OCI-M2 (cell line): ENCODE measurements at regions not wholly inside any gene's neighbourhood (a gene's known extent, or its start where the extent isn't known, plus 50 kb on each side); places are given as distances from the start of the nearest gene placed in this dataset.
"Not testable (repeated sequence)": the region's sequence is repeated elsewhere in the genome, so short reads cannot be mapped to it uniquely, and the experiment has no call there.

Experiments used
- DNase-seq: peaks from one replicate; lab custom pipeline; 2025; ENCODE audit not compliant: unreplicated experiment; lab: John Stamatoyannopoulos, UW

DNA sequence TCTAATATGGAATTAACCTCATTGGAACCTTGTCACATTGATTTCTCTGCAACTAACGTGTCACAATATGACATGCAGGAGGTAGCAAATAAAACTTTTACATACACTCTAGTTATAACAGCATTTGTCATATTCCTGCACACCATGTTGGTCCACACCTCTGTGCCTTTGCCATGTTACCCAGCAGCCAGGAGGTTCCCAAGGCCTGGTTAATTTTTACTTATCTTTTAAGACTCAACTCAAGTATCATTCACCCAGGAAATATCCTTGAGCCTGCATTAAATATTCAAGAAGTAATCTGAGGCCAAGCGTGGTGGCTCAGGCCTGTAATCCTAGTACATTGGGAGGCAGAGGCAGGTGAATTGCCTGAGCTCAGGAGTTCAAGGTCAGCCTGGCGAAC is 447.2 kb upstream of the NR5A2 start:
- no peak for DNase-seq

DNA sequence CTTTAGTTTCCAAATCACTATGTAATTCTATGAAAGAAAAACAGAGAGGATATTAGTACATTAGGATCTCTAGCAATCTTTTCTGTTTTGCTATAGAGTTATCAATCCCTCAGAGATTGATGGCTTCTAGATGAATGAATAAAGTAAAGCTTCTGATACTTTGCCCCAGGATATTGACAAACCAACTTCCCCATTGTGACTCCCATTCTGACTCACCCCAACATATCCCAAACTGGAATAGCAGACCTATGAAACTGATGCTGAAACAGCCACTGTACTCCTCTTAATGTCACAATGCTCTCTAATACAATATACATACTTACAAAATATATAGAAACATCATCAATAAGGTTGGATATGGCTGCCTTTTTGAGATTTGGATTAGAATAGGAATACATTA is 442.1 kb upstream of the NR5A2 start:
- no peak for DNase-seq

DNA sequence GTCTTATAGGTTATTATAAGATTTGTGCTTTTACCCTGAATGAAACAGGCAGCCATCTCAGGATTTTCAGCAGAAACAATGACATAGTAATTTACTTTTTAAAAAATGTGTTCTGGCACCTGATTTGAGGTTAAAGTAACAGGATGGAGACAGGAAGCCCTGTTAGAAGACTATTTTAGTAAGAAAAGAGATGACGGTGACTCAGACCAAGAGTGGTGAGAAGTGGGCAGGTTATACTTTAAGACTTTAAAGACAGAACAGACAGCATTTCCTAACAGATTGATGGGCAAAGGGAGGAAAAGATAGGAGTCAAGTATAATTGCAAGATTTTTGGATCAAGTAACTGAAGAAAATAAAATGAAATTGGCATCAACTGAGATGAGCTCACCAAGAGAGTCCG is 436.8 kb upstream of the NR5A2 start:
- DNase-seq: no peak

DNA sequence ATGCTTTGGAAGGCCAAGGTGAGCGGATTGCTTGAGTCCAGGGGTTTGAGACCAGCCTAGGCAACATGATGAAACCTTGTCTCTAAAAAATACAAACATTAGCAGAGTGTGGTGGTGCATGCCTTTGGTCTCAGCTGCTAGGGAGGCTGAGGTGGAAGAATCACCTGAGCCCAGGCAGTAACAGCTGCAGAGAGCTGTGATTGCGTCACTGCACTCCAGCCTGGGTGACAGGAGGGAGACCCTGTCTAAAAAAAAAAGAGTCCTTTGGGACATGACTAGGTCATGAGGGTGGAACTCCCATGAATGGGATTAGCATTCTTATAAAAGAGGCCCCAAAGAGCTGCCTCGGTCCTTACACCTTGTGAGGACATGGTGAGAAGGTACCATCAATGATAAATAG is 436.0 kb upstream of the NR5A2 start:
- no peak for DNase-seq

DNA sequence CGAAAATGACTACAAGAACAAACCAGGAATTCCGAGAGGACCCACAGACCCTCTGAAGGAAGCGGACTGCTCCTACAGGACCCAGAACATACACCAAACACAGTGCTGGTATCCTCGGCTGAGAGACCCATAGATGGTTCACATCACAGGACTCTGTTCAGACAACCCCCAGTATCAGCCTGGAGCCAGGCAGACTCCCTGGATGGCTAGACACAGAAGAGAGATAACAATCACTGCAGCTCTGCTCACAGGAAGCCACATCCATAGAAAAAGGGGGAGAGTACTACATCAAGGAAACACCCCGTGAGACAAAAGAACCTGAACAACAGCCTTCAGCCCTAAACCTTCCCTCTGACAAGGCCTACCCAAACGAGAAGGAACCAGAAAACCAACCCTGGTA is 434.0 kb upstream of the NR5A2 start:
- no peak for DNase-seq

DNA sequence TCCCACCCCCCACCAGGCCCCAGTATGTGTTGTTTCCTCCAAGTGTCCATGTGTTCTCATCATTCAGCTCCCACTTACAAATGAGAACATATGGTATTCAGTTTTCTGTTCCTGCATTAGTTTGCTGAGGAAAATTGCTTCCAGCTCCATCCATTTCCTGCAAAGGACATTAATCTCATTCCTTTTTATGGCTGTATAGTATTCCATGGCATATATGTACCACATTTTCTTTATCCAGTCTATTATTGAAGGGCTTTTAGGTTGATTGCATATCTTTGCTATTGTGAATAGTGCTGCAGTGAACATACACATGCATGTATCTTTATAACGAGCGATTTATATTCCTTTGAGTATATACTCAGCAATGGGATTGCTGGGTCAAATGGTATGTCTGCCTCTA is 431.1 kb upstream of the NR5A2 start:
- DNase-seq: not testable (repeated sequence)

DNA sequence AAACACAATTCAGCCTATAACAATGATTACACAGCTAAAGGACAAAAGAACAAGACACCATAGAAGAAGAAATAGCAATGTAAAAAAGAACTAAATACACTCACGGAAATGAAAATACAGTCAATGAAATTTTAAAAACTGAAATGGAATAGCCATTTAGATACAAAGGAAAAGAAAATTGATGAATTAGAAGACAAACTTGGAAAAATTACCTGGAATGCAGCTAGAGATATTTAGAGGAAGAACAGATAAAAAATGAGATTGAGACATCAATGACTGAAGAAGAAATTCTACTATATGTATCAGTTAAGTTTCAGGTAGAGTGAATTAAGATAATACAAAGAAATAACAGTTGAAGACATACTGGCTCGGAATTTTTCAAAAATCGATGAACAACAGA is 430.4 kb upstream of the NR5A2 start:
- DNase-seq: no peak

DNA sequence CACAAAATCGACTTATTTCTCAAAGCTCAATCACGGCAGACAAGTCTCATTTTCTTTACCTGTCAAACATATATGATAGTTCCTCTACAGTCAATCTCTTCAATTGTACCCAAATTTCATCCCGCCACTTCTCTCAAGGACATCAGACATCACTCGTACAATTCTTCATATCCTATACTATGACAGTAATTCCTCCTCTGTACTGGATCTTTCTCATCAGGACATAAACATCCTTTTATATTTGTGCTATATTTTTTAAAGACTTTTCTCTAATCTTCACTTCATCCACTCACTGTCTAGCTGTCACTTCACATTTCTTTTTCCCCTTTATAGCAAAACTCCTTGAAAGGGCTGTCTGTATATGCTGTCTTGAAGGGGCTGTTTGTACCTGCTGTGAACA is 419.1 kb upstream of the NR5A2 start:
- no peak for DNase-seq

DNA sequence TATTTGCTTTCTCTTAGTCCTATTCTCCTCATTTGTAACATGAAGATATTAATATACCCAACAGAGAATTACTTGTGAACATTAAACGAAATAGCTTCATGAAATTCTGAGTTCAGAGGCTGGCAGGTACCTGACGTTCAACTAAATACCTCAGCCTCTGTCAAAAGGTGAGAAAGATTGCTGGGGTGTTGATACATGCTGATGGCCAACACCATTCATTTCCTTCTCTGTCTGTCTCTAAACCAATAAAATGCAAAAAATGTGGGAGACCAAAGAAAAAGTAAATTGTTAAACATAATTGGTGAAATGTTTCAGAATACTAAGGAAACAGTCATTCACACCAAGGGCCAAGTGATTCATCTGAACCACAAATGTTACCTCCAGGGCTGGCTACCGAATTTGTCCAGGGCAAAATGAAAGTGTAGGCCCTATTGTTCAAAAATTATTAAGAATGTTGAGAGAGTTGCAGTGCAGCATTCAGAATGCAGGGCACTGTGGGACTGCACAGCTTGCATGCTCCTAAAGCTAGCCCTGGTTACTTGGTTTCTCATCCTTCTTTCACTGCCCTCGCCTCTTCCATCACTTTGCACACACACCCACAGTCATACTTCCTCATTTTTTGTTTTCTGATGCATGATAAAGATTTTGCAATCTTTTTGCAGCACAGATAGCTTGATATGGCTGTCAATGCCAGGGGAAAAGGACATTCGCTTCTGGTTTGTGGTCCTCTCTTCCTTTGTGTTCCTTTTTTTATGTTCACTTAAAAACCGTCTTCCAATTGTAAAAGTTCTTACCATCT is 414.3 kb upstream of the NR5A2 start:
- DNase-seq: no peak

DNA sequence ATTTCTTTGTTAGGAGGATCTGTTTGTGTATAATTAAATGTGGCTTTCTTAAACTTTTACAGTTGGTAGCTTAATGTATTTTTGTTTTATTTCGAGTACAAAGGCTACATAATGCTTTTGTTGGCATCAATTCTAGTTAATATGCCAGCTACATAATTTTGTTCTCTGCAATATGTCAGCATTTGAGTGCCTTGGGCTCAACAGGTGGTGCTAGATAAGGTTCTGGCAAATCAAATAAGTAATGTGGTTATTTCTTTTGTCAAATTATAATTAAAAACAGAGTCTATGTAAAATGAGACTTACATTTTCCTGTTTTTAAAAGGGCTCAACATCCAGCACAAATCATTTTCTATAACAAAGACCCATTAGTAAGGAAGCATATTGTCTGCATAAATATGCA is 410.6 kb upstream of the NR5A2 start:
- no peak for DNase-seq

DNA sequence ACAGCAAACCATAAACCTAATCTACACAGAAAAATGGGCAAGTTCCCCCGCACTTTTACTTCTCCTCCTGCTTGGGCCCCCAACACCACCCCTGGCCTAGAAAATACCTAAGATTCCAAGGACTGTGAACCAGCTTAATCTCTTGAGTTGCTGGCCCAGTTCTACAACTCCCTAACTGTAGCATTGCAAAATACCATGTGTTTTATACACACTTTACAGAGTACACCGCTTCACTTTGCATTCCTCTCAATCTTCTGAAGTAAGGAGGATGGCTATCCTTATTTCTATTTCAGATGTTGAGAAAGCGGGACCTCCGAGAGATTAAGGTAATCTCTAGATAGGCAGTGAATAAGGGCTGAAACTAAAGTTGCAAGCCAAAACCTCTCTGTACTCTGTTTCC is 408.3 kb upstream of the NR5A2 start:
- no peak for DNase-seq

DNA sequence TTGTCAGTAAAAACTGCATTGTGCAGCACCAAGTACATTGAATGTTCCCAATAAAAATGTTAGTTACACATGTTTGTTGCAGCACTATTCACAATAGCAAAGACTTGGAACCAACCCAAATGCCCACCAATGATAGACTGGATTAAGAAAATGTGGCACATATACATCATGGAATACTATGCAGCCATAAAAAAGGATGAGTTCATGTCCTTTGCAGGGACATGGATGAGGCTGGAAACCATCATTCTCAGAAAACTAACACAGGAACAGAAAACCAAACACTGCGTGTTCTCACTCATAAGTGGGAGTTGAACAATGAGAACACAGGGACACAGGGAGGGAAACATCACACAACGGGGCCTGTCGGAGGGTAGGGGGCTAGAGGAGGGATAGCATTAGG is 401.3 kb upstream of the NR5A2 start:
- not testable (repeated sequence) for DNase-seq

DNA sequence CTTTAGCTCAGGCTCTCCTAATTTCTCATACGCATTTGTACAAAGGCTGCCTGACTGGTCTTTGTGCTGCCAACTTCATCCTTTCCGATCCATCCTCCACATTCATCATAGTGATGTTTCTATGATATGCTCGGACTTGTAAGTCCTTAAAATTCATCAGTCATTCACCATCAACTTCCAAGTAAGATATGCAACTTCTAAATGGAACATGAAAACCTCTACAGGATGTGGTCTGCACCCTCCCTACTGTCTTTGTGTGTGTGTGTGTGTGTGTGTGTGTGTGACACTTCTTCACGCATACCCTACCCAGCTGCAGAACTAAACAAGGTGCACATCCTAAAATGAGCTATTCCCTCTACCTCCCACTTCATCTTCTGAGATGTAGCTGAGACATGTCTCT is 397.9 kb upstream of the NR5A2 start:
- DNase-seq: no peak

DNA sequence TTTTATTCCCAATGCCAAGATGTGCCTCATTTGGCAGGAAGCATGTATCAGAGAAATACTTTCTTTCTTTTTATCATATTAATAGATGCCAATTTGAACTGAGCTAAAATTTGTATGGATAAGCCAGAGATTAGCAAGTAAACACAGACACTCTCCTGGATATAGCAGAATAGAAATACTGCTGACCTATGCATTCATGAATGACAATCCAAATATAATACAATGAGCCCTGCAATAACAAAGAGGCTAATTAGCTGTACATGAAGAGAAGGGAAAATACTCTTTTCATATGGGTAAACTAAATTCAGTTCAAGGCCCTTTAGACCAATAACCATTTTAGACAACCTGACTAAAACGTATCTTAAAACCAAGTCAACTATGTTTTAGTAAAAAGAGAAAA is 388.1 kb upstream of the NR5A2 start:
- DNase-seq: no peak

DNA sequence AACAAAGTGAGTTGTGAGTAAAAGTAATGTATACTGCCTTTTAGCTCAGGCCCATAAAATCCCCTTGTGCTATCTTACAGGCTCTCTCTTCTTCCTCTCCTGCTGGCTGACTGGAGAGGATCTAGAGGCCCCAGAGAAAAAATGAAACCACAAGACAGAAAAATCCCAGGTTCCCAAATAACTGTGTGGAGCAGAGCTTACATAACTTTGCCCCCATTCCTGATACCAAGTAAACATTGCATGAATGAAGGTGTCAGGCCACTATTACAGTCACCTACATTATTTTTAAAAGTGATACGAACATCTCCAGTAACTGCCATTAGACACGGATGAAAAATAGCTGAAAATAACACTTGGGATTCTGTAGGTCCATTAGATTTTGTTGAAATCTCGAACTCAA is 386.0 kb upstream of the NR5A2 start:
- no peak for DNase-seq

DNA sequence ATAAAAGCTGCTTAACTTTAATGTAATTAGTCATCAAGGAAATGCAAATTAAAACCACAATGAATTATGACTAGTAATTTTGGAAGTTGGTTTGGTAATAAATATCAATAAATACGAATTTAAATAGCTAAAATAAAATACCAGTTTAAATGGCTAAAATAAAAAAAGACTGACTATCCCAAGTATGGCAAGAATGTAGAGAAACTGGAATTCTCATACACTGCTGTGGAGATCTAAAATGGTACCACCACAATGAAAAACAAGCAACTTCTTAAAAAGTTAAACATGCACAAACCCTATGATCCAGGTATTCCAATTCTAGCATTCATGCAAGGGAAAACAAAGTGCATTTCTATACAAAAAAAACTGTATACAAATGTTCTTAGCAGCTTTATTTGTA is 382.6 kb upstream of the NR5A2 start:
- no peak for DNase-seq

DNA sequence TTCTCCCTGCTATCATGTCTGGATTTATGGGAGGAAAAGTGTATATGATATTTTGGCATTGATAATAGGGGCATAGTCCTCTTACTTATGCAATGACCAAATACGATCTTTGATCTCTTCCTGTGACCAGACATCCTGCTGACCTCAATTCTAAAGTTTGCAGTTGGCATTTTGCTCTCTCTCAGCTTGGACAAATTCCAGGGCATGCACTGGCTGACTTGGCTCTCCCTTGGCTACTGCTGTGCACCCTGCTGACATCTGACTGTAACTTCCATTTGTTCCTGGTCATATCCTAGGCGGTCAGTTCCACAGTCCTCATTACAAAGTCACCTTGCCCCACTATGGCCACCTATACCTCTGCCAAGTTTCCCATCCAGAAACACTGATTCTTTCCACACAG is 380.7 kb upstream of the NR5A2 start:
- DNase-seq: no peak

DNA sequence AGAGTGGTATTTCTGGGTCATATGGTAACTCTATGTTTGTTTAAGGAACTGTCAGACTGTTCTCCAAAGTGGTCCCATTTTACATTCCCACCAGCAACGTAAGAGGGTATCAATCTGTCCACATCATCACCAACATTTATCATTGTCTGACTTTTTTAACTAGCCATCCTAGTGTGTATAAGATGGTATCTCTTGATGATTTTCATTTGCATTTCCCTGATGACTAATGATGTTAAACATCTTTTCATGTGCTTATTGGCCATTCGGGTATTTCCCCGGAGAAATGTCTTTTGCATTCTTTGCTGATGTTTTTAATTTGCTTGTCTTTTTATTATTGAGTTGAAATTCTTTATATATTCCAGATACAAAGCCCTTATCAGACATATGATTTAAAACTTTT is 370.1 kb upstream of the NR5A2 start:
- no peak for DNase-seq

DNA sequence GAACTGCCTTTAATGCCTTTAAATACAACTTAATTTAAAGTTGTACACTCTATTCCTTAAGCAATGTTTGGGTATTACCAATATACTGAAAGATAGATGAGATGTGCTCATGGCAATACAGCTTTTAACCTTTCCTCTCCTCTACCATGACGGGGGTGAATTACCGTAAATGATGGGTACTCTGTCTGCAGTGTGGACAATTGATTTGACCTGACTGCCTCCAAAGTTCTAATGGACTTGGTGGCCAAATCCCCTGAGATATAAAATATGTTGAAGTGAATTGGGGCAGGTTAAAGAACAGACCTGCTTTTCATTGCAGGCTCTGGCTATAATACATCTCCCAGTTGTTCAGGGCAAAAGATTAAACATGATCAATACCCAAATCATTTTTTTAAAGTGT is 367.4 kb upstream of the NR5A2 start:
- no peak for DNase-seq

DNA sequence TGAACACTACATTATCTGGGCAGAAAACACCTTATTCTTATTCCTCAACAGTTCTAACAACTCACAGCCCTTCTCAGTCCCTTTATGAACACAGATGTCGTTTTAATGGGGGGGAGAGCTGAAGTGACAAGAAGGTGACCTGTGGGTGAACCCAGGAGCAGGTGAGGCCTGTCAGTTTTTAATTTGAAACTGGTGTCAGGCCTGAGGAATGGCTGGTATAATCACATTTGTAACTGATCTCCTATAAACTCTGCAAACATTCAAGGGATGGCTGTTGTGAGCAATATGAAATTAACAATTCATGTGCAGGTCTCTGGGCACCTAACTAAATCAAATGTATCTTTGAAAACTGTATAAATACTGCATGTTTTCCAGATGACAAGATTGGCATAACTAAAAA is 362.1 kb upstream of the NR5A2 start:
- DNase-seq: no peak

DNA sequence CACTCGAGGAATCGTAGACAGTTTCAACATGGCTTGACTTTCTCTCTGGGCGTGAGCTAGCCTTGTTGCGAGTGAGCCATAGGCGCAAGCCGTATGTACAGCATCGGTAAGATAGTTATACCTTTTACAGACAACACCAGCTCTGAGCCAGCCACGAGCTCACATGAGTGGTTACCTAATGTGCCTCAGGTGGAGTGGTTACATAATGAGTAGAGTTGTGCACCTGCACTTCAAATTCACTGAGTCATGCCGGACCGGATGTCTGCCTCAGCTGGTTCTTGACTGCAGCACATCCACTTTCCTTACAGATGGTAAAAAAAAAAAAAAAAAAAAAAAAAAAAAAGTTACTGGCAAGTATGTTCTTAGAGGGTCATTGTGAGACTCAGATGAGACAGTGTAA is 360.4 kb upstream of the NR5A2 start:
- no peak for DNase-seq

DNA sequence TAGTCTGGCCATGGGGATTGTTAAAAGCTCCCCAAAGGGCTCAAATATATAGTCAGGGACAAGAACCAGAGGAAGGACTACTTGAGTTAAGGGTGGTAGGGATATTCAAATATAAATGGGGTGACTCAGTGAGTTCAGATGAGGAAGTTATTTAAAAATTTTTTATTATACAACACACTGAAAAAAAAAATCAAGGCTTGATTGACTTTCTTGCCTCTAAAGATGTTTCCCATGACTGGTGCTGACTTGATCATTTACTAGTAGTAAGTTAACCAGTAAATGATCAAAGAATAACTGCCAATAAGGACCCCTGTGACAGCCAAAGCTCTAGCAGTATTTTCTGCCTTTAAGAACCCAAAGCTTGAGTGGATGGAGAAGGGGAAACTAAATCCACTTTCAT is 357.6 kb upstream of the NR5A2 start:
- DNase-seq: no peak

DNA sequence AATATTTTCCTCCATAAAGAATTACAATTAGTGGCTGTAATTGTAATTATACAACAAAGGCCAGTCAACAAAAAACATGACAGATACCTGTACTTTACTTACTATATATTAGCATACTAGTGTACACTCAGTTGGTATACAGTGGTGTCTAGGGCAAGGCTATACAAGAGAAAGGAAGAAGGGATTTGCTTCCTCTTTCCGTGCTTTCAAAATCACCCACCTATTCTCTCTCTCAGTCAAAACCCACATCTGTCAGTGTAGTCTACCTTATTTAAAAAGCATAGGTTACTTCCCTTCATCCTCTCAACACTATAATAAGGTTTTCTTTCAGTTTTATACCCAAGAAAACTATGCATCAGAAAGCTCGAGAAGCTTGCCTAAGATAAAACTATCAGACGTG is 355.8 kb upstream of the NR5A2 start:
- DNase-seq: no peak

DNA sequence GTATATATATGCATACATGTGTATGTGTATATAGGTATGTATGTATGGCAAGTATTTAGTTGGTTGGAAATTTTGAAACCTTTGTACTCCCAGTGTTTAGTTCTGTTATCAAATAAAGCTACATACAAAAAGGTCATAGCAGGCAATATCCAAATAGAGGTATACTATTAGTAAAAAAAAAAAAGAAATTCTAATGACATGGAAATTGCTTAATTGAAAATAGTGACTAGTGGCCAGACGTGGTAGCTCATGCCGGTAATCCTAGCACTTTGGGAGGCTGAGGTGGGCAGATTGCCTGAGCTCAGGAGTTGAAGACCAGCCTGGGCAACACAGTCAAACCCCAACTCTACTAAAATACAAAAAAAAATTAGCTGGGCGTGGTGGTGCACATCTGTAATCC is 351.6 kb upstream of the NR5A2 start:
- DNase-seq: no peak
